ENCODE measurements at regions not wholly inside any gene's neighbourhood (a gene's known extent, or its start where the extent isn't known, plus 50 kb on each side); places are given as distances from the start of the nearest gene placed in this dataset.
"Not testable (repeated sequence)": the region's sequence is repeated elsewhere in the genome, so short reads cannot be mapped to it uniquely, and the experiment has no call there.

DNA sequence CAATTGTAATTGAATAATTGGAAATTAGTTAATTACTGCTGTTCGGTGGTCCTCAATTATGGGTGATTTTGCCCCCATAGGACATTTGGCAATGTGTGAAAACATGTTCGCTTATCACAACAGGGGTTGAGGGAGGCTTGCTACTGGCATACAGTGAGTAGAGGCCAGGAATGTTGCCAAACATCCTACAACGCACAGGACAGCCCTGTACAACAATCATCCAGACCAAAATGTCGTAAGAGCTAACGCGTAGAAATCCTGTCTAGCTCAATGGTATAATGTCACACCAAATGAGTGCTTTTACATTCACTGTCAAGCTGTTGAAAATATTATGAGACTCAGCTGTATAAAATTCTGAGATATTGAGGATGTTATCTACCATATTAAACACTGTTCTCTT, 464.4 kb upstream of the TUSC1 start:
- no peak for DNase-seq

DNA sequence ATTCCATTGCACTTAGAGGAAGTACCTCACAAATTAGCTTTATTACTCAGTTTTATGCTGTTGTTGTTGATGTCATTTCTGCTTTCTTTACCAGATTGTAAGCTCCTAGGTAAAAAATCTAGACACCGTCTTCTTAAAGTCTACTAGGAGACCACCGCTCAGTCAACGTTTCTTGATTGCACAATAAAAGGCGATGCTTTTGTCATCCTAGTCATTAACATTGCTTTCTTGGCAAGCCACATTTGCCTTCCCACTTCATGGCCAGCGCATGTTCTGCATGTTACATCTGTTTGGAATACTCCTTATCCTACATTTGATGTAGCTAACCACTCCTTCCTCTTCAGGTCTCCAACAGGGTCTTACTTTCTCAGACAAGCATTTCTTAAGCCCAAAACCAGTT, 464.0 kb upstream of the TUSC1 start:
- DNase-seq = no peak

DNA sequence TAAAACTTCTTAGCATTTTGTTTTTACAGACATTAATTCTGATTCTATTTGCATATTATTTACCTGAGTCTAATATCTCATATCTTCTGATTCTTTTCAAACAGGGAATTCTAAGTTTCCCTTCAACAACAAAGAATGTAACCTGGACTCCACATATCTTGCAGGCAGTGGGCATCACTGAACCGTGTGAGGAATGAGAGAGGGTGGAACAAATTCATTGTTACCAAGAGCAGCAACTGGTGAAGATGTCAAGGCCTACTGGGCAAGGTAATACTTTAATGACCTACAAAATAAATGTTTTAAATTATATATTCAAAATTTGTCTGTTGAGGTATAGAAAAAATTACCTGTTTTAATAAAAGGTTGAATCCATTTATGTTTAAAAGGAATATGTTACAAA, 455.3 kb upstream of the TUSC1 start:
- no peak for DNase-seq

DNA sequence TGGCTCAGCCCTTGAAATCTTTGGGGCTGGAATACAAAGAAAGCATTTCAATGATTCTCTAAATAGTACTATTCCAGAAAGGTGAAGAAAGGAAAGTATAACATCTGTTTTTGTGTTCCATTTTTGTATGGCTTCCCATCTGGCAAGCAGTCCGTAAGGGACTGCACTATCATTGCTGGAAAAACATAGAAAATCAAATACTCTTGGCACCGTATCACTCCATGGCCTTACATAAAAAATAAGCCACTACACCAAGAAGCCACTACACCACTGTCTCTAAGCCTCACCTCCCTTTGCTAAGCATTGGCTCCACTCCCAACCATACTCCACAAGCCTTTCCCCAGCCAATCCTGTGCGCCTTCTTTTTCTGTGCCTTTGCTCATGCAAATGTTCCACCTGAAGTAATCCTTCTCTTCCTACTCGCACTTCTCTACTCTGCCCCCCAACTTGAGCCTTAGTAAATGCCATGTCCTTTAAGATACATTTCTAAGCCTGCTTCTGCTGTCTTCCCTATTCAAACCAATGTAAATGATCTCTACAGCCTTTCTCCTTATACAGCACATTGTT, 454.6 kb upstream of the TUSC1 start:
- DNase-seq = no peak

DNA sequence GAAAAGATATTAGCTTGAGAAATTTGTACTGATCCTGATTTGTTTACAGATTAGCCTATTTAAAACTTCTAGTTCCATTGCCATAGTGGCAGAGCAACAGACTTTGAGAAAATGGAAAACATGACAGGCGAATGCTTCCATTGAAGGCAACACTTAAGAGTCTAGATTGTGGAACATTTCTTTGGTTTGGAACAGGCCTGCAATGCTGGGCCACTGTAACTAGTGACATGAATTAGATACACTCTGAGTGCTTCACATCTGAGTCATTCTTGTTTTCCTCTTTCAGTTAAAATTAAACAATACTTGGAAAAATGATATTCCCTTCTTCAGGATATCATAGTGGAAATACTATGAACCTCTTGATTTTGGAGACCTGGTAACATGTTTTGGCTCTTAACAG, 453.6 kb upstream of the TUSC1 start:
- no peak for DNase-seq

DNA sequence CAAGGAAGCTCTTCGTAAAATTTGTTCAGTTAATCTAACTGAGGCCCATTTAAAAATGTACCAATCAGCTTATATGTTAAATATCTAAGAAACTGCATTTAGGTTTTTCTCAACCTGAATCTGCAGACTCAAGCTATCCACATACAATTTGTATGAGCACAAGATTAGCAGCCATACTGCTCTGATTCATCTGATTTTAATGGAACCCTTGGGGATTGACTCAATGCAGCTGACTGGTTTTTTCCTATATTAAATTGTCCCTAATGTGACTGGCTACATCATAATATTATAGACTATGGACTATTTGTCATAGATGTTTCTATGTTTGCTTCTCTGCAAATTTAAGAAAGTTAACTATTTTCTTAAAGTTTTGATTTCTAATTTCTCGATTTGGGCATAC, 451.0 kb upstream of the TUSC1 start:
- no peak for DNase-seq

DNA sequence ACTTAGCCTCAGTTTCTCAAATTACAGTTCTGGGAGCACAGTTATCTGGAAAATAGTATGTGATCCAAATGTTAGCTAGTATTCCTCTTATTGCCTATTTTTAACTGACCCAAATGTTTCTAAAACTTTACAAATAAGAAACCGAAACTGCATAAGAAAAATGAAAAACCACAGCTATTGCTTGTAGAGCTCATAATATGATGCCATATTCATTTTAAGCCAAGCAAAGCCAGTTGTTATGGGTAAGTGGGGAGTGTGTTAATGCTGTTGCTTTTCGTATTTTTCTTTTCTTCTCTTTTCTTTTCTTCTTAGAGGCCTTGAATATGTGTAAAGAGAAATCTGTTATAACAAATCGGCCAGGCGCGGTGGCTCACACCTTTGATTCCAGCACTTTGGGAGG, 447.4 kb upstream of the TUSC1 start:
- DNase-seq = no peak

DNA sequence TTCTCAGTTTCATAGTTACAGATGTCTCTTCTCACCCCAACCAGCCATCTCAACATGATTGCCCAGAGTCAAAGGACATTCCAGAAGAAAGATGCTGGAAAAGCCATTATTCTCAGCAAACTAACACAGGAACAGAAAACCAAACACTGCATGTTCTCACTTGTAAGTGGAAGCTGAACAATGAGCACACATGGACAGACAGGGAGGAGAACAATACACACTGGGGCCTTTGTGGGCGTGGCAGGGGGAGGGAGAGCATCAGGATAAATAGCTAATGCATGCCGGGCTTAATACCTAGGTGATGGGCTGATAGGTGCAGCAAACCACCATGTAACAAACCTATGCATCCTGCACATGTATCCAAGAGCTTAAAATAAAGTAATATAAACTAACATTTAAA, 437.8 kb upstream of the TUSC1 start:
- not testable (repeated sequence) for DNase-seq

DNA sequence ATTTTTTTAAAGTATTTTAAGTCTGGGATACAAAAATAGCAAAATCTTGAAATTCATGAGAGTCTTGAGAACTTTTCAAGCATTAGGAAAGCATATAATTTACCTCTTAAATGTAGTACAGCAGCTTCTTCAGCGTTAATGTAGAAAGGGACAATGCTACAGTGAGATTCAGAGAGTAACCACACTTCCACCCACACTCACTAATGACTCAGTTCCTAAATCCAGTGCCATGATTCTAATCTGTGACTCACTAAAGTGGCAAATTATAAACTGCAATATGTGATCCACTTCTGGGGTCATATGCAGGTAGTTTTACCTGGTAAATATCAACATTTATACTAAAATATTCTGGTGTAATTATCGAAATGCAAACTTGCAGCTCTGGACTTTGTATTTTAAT, 434.5 kb upstream of the TUSC1 start:
- DNase-seq = no peak

DNA sequence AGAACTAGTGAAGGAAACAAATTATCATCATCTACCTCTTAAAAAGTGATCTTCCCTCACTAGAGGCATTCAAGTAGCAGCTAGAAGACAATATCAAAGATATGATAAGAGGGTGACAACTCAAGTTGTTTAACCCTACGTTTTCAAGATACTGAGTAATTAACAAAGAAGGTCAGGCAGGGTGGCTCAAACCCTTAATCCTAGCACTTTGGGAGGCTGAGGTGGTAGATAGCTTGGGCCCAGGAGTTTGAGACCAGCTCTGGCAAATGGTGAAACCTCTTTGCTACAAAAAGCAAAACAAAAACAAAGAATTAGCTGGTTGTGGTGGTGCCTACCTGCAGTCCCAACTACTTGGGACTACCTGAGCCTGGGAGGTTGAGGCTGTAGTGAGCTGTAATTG, 408.2 kb upstream of the TUSC1 start:
- DNase-seq = no peak

DNA sequence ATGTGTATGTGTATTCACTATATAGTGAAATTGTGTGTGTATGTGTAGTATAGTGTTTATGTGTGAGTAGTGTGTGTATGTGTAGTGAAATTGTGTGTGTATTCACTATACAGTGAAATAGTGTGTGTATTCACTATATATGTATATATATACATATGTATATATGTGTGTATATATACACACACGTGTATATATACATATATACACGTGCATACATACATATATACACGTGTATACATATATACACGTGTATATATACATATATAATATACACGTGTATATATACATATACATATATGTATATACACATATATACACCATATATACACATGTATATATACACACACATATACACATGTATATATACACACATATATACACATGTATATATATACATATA, 403.6 kb upstream of the TUSC1 start:
- DNase-seq = no peak

DNA sequence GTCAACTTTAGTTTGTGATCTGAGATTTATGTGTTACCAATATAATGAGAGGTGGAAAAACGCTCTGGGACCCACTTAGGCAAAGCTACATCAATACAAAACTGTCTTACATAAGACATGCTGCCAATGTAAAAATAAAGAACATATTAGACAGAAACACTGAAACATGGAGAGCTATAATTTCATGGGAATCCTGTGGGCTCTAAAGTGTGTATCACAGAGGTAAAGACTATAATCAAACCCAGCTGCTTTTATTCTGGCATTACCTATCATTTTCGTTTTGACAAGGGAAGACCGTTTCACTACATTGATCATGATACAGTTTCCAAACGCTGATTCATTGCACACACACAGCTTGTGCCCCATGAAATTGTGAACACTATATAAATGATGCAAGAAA, 400.5 kb upstream of the TUSC1 start:
- DNase-seq = no peak

DNA sequence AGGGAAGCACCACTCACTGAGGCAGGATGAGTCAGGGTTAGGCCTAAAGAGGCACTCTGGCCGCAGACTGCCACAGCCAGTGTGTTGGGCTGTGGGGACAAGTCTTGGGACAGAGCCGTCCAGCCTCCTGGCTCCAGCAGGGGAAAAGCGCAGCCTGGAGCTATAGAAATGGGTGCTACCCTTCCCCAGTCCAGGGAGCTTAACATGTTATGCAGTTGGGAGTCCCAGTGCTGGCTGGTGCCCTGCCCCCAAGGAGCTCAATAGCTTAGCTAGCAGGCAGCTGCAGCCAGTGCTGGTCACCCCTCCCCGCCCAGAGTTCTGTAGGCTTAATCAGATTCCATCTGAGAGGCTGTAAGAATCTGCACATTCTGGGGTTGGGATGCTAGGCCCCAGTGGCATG, 399.6 kb upstream of the TUSC1 start:
- no peak for DNase-seq

DNA sequence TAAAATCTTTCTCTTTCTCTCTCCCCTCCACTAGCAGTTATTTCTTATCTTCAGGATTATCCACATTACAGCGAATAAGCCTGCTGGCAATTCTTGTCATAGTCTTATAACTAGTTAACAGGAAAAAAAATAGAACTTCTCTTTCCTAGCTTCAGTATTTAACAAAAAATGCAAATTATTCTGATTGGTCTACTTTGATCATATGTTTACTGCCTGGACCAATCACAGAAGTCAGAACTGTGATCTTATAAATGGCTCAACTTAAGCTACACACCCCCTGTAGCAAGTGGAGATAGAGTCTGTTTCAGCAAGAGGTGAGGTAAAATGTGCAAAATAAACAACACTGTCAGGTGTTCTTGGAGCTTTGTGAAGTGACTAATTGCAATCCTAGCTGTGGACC, 389.4 kb upstream of the TUSC1 start:
- DNase-seq = no peak

DNA sequence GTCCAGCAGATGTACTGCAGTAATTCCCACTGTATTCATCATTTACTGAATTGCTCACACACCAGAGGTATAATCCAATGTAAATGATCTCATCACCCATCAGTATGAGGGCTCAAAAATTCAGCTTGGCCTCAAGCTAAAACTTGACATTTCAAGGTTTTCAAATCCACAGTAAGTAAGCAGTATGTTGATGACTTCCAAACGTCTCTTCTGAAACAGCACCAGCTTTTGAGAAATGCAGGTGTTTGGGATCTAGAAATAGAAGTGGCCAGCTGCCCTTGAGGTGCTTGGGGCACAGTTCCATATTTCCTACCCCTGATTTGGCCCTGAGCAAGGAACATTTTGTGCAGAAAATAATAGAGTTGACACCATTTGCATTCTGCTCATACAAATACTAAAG, 388.0 kb upstream of the TUSC1 start:
- DNase-seq = no peak

DNA sequence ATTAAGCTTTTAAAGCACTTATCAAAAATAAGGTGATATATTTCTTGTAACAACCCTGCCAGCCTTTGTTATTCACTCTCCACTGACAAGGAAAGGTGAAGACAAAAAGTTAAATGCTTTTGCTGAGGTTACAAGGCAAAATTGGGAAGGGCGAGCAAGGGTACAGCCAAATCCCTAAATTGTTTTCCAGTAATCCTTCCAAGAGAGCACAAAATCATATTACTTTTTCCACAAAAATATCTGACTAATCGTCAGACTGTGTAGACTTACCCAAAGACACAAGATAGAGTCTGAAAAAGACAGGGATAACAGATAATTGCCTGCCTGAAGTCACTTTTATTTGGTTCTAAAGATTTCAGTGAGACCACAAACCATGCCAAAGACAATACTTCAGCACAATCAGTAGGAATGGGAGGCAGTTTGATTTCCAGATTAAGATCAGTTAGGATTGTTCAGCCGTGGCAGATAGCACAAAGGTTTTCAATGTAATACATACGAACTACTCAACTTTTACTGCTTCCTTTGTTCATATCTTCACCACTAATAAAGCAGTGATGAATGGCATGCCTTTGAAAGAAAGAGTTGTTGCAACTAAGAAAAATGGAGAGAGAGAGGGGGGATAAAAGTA, 383.8 kb upstream of the TUSC1 start:
- no peak for DNase-seq

DNA sequence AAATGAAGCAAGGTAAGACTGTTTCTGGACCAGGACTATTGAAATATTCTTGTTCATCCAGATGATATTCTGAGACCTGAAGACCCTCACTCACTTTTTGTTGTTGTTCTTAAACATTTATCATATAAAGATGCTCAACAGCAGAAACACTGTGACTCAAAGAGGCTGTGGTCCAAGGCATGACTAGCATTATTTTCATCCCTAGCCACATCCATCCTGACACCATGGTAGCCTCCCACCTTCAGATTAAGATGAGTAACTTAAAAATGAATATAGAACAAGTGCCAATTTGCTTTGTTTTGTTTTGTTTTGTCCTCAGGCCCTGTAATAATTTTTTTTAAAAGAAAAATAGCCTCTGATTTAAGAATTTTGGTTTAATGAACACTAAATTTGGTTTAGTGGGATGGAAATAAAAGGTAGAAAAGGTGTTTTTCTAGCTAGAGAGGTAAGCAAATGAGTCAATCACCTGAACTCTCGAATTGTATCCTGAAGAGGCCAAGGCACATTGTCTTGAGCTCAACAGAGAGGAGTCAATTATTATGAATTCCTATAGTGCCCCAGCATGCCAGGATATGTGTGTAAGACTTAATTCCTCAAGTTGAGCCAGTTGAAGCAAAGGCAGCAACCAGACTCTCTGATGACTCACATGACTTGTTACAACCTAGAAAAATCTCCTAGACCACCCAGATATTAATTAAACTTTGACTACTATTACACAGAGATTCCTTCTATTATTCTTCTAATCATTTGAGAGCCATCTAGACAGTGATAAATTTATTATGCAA, 380.1 kb upstream of the TUSC1 start:
- no peak for DNase-seq

DNA sequence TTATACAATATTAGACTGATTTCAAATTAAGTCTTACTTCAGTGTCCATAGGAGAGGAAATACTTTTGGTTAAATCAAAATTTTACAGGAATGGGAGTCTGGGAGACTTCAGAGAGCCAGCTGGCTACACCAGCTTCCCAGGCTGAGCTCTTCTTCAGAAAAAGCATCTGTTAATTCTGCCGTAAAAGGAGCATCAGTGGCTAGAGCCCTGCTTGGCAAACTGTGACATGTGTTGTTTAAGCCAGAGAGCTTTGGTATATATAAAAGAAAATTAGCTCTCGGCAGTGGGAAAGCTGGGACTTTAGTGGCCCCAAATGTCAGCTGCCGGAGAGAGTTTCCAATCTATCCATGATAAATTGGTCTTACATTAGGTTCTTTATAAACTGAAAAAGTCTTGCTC, 378.8 kb upstream of the TUSC1 start:
- no peak for DNase-seq

DNA sequence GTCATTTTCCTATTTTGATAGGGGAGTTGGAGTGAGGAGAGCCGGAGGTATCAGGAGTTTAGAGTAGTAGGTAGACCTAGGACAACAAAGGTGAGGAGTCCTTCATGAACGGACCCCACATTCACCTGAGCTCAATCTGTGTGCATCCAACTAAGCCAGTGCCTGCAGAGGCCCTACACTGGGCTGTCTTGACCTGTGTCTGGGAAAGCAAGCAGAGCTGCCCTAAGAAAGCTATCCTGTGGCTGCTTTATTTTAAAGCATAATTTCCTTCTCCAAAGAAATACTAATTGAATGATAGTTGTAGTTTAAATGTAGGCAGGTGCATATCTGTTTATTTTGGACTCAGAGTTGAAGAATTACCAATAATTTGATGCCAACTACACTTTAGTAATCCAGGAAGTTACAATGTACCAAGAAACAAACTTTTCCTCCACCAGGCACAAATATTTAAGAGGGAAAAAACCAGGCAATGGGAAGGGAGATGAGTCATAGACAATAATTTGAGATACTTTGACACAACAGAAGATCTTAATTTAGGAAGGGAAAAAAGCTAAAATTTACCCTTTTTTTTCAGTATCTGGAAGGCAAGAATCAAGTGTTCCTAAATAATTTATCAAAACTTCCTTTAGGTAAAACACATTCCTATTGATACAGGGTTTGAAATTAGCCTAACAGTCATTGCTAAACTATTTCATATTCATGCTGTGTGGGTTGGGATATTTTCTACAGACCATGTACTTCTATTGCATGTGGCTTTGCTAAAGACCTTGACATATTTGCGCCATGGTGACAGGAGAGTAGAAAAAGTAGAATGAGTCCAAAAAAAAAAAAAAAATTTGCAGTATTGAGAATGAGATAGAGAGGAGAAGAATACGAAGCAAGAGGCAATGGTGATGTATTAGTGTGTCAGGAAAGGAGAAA, 376.6 kb upstream of the TUSC1 start:
- no peak for DNase-seq

DNA sequence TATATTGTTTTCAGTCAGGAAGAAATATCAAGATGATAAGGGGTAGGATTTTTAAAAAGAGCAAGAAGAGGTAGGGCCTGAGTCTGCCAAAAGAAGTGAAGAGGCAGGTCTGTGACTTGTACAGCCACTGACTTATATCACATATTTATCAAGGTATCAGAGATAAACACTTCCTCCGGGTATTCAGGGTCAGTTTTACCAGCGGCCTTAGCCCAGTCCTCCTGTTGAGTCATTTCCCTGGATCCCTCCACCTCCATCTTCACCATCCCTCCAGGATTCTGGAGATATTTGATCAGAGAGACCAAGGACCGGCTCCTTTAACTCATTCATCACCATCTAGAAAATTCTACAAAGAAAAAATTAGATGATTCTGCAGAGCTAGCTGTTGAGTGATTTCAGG, 375.7 kb upstream of the TUSC1 start:
- no peak for DNase-seq

DNA sequence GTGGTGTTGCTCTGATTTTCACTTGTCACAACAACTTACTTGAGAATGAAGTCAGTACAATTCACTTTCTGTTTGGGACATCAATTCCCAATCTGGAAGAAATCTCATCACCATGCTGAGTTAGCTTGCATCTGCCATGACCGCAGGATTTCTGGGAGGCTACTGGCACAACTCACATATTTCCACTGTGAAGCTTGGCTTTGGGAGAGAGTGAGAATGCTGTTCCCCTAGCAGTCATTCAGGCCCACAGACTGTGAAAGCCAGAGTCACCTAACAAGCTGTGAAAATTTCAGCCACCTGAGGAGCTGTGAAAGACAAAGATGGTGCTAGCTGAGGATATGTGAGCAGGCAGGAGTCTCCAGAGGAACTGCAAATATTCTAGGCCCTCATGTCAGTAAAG, 365.2 kb upstream of the TUSC1 start:
- DNase-seq = no peak

DNA sequence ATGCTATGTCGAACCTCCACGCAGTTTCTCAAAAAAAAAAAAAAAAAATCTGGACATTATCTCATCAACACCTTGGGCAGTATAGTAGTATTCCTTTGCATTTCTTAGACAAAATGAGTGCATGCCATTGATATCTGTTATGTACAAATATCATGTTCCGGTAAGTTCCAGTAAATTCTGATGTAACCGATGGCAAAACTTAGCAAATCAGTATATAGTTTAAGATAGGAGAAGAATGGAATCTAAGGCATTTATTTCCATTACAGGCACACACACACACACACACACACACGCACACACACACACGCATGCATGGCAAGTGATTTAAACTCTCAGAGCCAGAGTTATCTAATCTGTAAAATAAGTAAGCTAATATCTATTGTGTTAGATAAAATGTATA, 356.5 kb upstream of the TUSC1 start:
- no peak for DNase-seq

DNA sequence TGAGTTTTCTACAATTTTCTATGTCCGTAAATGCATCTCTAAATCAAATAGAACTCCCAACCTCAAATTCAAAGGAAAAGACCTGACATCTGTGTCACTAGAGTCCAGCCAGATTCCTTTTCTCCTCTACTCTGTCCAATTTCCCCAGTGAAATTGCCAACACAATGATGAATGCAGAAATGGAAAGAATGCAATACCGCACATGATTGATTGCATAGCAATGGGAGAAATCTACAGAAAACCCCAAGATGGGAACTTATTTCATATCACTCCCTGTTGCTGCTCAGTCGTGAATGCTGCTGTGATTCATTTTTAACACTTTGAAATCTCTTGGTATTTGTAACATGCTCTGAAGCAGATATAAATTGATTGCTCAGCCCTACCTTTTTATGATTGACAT, 355.1 kb upstream of the TUSC1 start:
- no peak for DNase-seq

Measured in GF-D8 (cell line).